WTC11 (cell line): ENCODE measurements at regions not wholly inside any gene's neighbourhood (a gene's known extent, or its start where the extent isn't known, plus 50 kb on each side); places are given as distances from the start of the nearest gene placed in this dataset.

Experiments used
- EMX1 ChIP-seq: fragments of 250-450 bp; sonication (Bioruptor Pico); IDR thresholded peaks from 2 replicates; pipeline ENCODE4 v1.8.0; 2021; ENCODE audit warnings: mild to moderate bottlenecking
- FOXK1 ChIP-seq: sonication (generic); formaldehyde crosslinking; IDR thresholded peaks from 2 replicates; pipeline ENCODE4 v1.8.0; 2022; ENCODE audit warnings: mild to moderate bottlenecking, moderate library complexity, missing genetic modification reagents
- FOXP1 ChIP-seq: sonication (generic); formaldehyde crosslinking; IDR thresholded peaks from 2 replicates; pipeline ENCODE4 v1.8.0; 2022; ENCODE audit warnings: missing genetic modification reagents, mild to moderate bottlenecking, moderate library complexity, borderline replicate concordance
- OVOL2 ChIP-seq: fragments of 250-450 bp; sonication (Bioruptor Pico); IDR thresholded peaks from 2 replicates; pipeline ENCODE4 v1.9.0; 2021; ENCODE audit warnings: mild to moderate bottlenecking, borderline replicate concordance
- RORB ChIP-seq: fragments of 250-450 bp; sonication (Bioruptor Pico); IDR thresholded peaks from 2 replicates; pipeline ENCODE4 v1.9.0; 2021; ENCODE audit warnings: mild to moderate bottlenecking
- ZNF396 ChIP-seq: fragments of 250-450 bp; sonication (Bioruptor Pico); IDR thresholded peaks from 2 replicates; pipeline ENCODE4 v1.8.0; 2021; ENCODE audit warnings: mild to moderate bottlenecking, moderate library complexity, borderline replicate concordance
- ZNF423 ChIP-seq: fragments of 250-450 bp; sonication (Bioruptor Pico); IDR thresholded peaks from 2 replicates; pipeline ENCODE4 v2.1.2; 2022; ENCODE audit warnings: mild to moderate bottlenecking, moderate library complexity

DNA sequence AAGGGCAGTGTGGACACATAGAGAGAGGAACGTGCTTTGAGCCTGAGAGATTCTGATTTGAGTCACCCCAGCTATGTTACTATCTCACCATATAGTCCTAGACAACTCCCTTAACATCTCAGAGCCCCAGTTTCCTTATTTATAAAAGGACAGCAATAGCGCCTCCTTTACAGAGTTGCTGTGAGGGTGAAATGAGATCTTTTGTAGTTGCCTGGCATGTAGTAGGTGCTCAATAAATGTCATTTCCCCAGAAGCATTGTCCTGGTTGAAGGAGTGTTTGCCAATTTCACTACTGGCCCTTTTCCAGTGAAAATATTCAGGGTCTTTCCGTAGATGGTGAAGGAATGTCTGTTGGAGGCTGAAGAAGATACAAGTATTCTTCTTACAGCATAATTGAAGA, 51.3 kb upstream of the FAM180A start (continued):
- TF ChIP-seq RORB (CRISPR knock-in tag) = no peak
- no peak for TF ChIP-seq FOXP1 (CRISPR knock-in tag)
- no peak for TF ChIP-seq ZNF423 (CRISPR knock-in tag)
- TF ChIP-seq ZNF396 (CRISPR knock-in tag) = no peak
- no peak for TF ChIP-seq OVOL2 (CRISPR knock-in tag)
- no peak for TF ChIP-seq FOXK1
- no peak for TF ChIP-seq EMX1 (CRISPR knock-in tag)
